PC-3 (cell line): ENCODE measurements at regions not wholly inside any gene's neighbourhood (a gene's known extent, or its start where the extent isn't known, plus 50 kb on each side); places are given as distances from the start of the nearest gene placed in this dataset.

Source experiments
- ATAC-seq: fragments of 200-7000 bp; cut with Tn5 transposase; 2 replicates; pipeline ENCODE4 v1.9.1; 2020; ENCODE audit warnings: mild to moderate bottlenecking, moderate library complexity
- BruUV-seq: library from RNA; stranded (reverse); fragments of 400-500 nt; replicated peaks from 2 replicates; lab custom pipeline; 2021; lab: Mats Ljungman, UMichigan
- CTCF ChIA-PET: fragments of 300-600 bp; sonication (Branson Sonifier 250); formaldehyde crosslinking; loops from one replicate; lab custom pipeline; 2022; ENCODE audit warnings: antibody characterized with exemption; lab: Charles Lee
- POLR2A ChIA-PET: fragments of 300-600 bp; sonication (Branson Sonifier 250); formaldehyde crosslinking; loops from one replicate; lab custom pipeline; 2022; ENCODE audit warnings: antibody characterized with exemption; ENCODE audit not compliant: unreplicated experiment; lab: Charles Lee
- DNase-seq: peaks from one replicate; pipeline ENCODE4 v3.0.0-alpha.2; 2015
- H2AFZ ChIP-seq: fragments of 300-600 bp; sonication (generic); 2 replicates; pipeline ENCODE4 v1.6.0; 2016; ENCODE audit warnings: antibody characterized with exemption, low read length
- H3F3A ChIP-seq: fragments of 300-600 bp; sonication (generic); one replicate; pipeline ENCODE4 v1.6.0; 2017; ENCODE audit warnings: antibody characterized with exemption, low read length, control low read depth, mild to moderate bottlenecking; ENCODE audit not compliant: unreplicated experiment
- H3K27ac ChIP-seq: fragments of 300-600 bp; sonication (generic); 2 replicates; pipeline ENCODE4 v1.5.1; 2016; ENCODE audit warnings: mild to moderate bottlenecking, low read length
- H3K27me3 ChIP-seq: fragments of 300-600 bp; sonication (generic); 2 replicates; pipeline ENCODE4 v1.6.1; 2016; ENCODE audit warnings: low read length, mixed read lengths
- H3K36me3 ChIP-seq: fragments of 300-600 bp; sonication (generic); 2 replicates; pipeline ENCODE4 v1.6.1; 2016; ENCODE audit warnings: low read depth, mixed run types, low read length, mixed read lengths
- H3K4me1 ChIP-seq: fragments of 300-600 bp; sonication (generic); 2 replicates; pipeline ENCODE4 v1.5.1; 2016; ENCODE audit warnings: low read length; ENCODE audit not compliant: insufficient read depth
- H3K4me2 ChIP-seq: fragments of 300-600 bp; sonication (generic); 2 replicates; pipeline ENCODE4 v1.6.0; 2016; ENCODE audit warnings: low read length
- H3K4me3 ChIP-seq: fragments of 300-600 bp; sonication (generic); 2 replicates; pipeline ENCODE4 v1.5.1; 2016; ENCODE audit warnings: mild to moderate bottlenecking, low read length, mixed read lengths
- H3K79me2 ChIP-seq: fragments of 300-600 bp; sonication (generic); 2 replicates; pipeline ENCODE4 v1.6.1; 2017; ENCODE audit warnings: low read length, mixed read lengths
- H3K9ac ChIP-seq: fragments of 300-600 bp; sonication (generic); 2 replicates; pipeline ENCODE4 v1.6.0; 2016; ENCODE audit warnings: mild to moderate bottlenecking, low read length
- H3K9me2 ChIP-seq: fragments of 300-600 bp; sonication (generic); replicated peaks from 2 replicates; pipeline ENCODE4 v1.6.1; 2016; ENCODE audit warnings: mixed run types, low read length, mixed read lengths
- H3K9me3 ChIP-seq: fragments of 300-600 bp; sonication (generic); 2 replicates; pipeline ENCODE4 v1.6.1; 2016; ENCODE audit warnings: low read length, mixed read lengths
- H4K20me1 ChIP-seq: fragments of 300-600 bp; sonication (generic); 2 replicates; pipeline ENCODE4 v1.6.1; 2016; ENCODE audit warnings: low read length, mixed read lengths
- EZH2 ChIP-seq: fragments of 300-600 bp; sonication (generic); IDR thresholded peaks from one replicate; pipeline ENCODE4 v1.6.1; 2017; ENCODE audit warnings: antibody characterized with exemption, mild to moderate bottlenecking, low read length; ENCODE audit not compliant: unreplicated experiment
- EZH2phosphoT487 ChIP-seq: fragments of 300-600 bp; sonication (generic); IDR thresholded peaks from 2 replicates; pipeline ENCODE4 v1.6.1; 2018; ENCODE audit warnings: mild to moderate bottlenecking, antibody characterized with exemption, low read length, borderline replicate concordance
- intact Hi-C: fragments of 100-400 bp; cut with micrococcal nuclease; formaldehyde crosslinking; loops from 2 replicates; pipeline ENCODE4 v1.9.0; 2023
- TF ChIP-seq, protein P1 (sequence below): fragments of 300-600 bp; sonication (generic); conservative IDR thresholded peaks from 2 replicates; pipeline ENCODE4 v1.5.1; 2017; ENCODE audit warnings: antibody characterized with exemption, low read depth, mild to moderate bottlenecking, low read length

- H3K27me3 ChIP-seq = no peaks in the 10 kb centered on the region
- H3K9me3 ChIP-seq = no peaks in the 10 kb centered on the region
- H3K9ac ChIP-seq = no peak overlapping the region
- no peak for ATAC-seq
- H3K4me3 ChIP-seq = no peak overlapping the region
- no peak overlapping the region for H3K4me2 ChIP-seq
- H3K4me1 ChIP-seq = no peaks in the 10 kb centered on the region
- no peak for TF ChIP-seq EZH2
- no peak for TF ChIP-seq EZH2phosphoT487
- ChIA-PET POLR2A (no interaction called here), CTCF (no interaction called here)
- BruUV-seq = no TSS peak
- no peak overlapping the region for H2AFZ ChIP-seq
- no peaks in the 10 kb centered on the region for H3K79me2 ChIP-seq
- no peaks in the 10 kb centered on the region for H3F3A ChIP-seq
- no peaks in the 10 kb centered on the region for H4K20me1 ChIP-seq
- no peaks in the 10 kb centered on the region for H3K36me3 ChIP-seq
- intact Hi-C loops = no loop called here
- no peaks in the 10 kb centered on the region for H3K9me2 ChIP-seq
- no peak for DNase-seq
- H3K27ac ChIP-seq = no peak overlapping the region
Observed at GRCh38 chr11:121372028-121372427, 79.5 kb downstream of the SC5D start.

DNA sequence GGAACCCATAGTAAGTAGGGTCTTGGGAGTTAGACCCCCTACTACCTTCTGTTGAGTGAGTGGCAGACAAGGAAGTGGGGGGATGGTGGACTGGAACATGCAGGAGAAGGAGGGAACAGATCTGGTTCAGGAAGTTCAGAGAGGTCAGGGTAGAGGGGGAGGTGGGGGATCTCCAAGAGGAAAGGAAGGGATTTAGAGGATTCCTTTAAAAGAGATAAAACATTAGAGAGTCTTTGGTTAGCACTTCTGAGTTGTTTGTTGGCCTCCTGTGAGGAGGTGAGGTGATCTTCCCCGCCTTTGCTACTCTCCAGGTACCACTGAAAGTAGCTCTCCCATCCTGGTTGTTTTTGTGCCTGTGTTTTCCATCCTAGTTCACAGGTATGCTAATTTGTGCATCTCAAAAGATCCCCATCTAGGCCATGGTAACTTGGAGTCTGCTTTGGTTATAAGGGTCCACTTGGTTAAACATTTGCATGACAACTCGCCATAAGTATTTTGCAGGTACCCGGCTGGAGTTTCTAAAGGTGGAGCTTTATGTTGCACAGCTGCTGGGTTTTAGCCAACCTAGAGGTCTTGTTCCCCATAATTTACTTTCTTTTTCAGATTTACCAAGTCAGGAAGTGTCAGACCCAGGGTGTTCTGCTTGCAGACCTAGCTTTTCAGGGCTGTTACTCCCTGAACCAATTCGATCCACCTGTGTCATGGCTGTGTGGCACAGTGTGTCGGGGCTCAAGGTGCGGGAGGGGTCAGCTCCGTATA, 79.3 kb upstream of the SORL1 start:
- DNase-seq (no peak), ATAC-seq (no peak)
- no peaks in the 10 kb centered on the region for H3K79me2 ChIP-seq
- no TSS peak for BruUV-seq
- no peaks in the 10 kb centered on the region for H3F3A ChIP-seq
- no peak overlapping the region for H2AFZ ChIP-seq
- ChIA-PET POLR2A (no interaction called here), CTCF (no interaction called here)
- H3K36me3 ChIP-seq = no peaks in the 10 kb centered on the region
- TF ChIP-seq EZH2phosphoT487 (no peak), EZH2 (no peak)
- TF ChIP-seq, protein P1, sequence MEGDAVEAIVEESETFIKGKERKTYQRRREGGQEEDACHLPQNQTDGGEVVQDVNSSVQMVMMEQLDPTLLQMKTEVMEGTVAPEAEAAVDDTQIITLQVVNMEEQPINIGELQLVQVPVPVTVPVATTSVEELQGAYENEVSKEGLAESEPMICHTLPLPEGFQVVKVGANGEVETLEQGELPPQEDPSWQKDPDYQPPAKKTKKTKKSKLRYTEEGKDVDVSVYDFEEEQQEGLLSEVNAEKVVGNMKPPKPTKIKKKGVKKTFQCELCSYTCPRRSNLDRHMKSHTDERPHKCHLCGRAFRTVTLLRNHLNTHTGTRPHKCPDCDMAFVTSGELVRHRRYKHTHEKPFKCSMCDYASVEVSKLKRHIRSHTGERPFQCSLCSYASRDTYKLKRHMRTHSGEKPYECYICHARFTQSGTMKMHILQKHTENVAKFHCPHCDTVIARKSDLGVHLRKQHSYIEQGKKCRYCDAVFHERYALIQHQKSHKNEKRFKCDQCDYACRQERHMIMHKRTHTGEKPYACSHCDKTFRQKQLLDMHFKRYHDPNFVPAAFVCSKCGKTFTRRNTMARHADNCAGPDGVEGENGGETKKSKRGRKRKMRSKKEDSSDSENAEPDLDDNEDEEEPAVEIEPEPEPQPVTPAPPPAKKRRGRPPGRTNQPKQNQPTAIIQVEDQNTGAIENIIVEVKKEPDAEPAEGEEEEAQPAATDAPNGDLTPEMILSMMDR = no peak
- no peaks in the 10 kb centered on the region for H3K4me1 ChIP-seq
- H4K20me1 ChIP-seq = no peaks in the 10 kb centered on the region
- intact Hi-C loops = no loop called here
- no peak overlapping the region for H3K9ac ChIP-seq
- H3K4me2 ChIP-seq = no peak overlapping the region
- H3K9me3 ChIP-seq = no peaks in the 10 kb centered on the region
- no peaks in the 10 kb centered on the region for H3K9me2 ChIP-seq
- no peak overlapping the region for H3K27ac ChIP-seq
- H3K4me3 ChIP-seq = no peak overlapping the region
- no peaks in the 10 kb centered on the region for H3K27me3 ChIP-seq

DNA sequence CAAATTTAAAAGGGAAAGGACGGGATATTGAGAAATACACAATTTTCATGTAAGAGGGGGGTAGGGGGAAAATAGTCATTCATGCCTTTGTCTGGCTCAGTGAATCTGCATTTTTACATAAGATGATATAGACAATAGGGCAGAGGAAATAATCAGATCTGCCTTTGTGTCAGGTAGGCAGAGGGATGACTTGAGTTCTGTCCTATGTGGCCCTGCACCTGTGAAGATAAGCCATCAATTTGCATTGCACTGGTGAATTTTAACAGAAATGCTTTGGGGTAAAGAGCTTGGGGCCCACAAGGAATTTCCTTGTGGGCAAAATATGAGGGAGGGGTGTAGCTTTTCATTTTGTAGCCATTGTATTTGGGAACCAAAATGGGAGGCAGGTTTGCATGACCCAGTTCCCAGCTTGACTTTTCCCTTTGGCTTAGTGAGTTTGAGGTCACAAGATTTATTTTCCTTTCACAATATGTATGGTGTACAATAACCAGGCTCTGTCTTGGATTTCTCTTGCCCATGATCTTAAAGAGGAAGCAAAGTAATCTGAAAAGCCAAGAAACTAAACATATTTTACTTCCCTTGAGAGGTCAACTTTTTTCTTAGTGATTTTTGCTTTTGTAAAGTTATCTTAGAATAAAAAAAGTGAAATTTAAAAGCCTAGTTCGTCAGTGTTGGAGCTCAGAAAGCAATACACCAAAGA, 77.7 kb upstream of the SORL1 start:
- Histone ChIP-seq H3K79me2 (no peaks in the 10 kb centered on the region), H4K20me1 (no peaks in the 10 kb centered on the region), H2AFZ (no peak overlapping the region), H3F3A (no peaks in the 10 kb centered on the region), H3K36me3 (no peaks in the 10 kb centered on the region), H3K9ac (no peak overlapping the region), H3K27me3 (no peaks in the 10 kb centered on the region), H3K27ac (no peak overlapping the region), H3K4me3 (no peak overlapping the region), H3K4me2 (no peak overlapping the region), H3K9me2 (no peaks in the 10 kb centered on the region), H3K9me3 (no peaks in the 10 kb centered on the region), H3K4me1 (no peaks in the 10 kb centered on the region)
- DNase-seq = no peak
- intact Hi-C loops = no loop called here
- BruUV-seq = no TSS peak
- ChIA-PET POLR2A (no interaction called here), CTCF (no interaction called here)
- ATAC-seq = no peak
- TF ChIP-seq, protein P1 = no peak
- TF ChIP-seq EZH2phosphoT487 (no peak), EZH2 (no peak)
